ENCODE measurements at regions not wholly inside any gene's neighbourhood (a gene's known extent, or its start where the extent isn't known, plus 50 kb on each side); places are given as distances from the start of the nearest gene placed in this dataset.

GRCh38 chr10:123514996-123515395 is 151.2 kb upstream of the GPR26 start:
- POLR2A ChIA-PET = no interaction called here
- ATAC-seq (no peak), FAIRE-seq (no peak), DNase-seq (ENCODE audit: low spot score) (no peak)
- Histone ChIP-seq H4K20me1 (ENCODE audit: insufficient read depth, low read length) (no peaks in the 10 kb centered on the region), H3K27ac (ENCODE audit: extremely low read length, insufficient read depth, low read length) (no peak overlapping the region), H3K9ac (ENCODE audit: insufficient read depth, low read depth, low read length) (no peak overlapping the region), H3K4me2 (ENCODE audit: low read depth, low read length) (no peak overlapping the region), H2AFZ (ENCODE audit: low read length) (no peak overlapping the region), H3K9me3 (ENCODE audit: low read length) (no peaks in the 10 kb centered on the region), H3K27me3 (ENCODE audit: control insufficient read depth in 1 of 2, insufficient read depth in 2 of 2, low read length in 2 of 2) (peaks cover 0 to 5% of the 10 kb centered on the region in 2 experiments; a peak in 3 of 5 replicates), H3K79me2 (ENCODE audit: insufficient read depth, low read length) (no peaks in the 10 kb centered on the region), H3K36me3 (replicated peaks in 1 of 2; ENCODE audit: control insufficient read depth in 1 of 2, insufficient read depth in 2 of 2, low read length in 2 of 2) (no peaks in the 10 kb centered on the region), H3K4me3 (replicated peaks in 1 of 3; ENCODE audit: insufficient read depth in 1 of 3, low read depth in 2 of 3, low read length in 3 of 3) (no peak overlapping the region), H3K4me1 (ENCODE audit: insufficient read depth, low read length) (no peaks in the 10 kb centered on the region)
- CTCF ChIA-PET (ENCODE audit: low intra/inter-chr PET ratio, low total read pairs) = no interaction called here
- BruUV-seq (replicated peaks) = no TSS peak
- TF ChIP-seq PTBP1 (IDR thresholded peaks at IDR 0.05; ENCODE audit: low read depth, low read length, poor library complexity, severe bottlenecking) = no peak
- no peak for TF ChIP-seq TEF (CRISPR knock-in tag; IDR thresholded peaks at IDR 0.05)
- no peak for TF ChIP-seq ZNF281 (CRISPR knock-in tag; IDR thresholded peaks at IDR 0.05; ENCODE audit: borderline replicate concordance)
- TF ChIP-seq, protein P1, sequence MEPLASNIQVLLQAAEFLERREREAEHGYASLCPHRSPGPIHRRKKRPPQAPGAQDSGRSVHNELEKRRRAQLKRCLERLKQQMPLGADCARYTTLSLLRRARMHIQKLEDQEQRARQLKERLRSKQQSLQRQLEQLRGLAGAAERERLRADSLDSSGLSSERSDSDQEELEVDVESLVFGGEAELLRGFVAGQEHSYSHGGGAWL (CRISPR knock-in tag; IDR thresholded peaks at IDR 0.05) = no peak
- TF ChIP-seq ZNF598 (CRISPR knock-in tag; IDR thresholded peaks at IDR 0.05; ENCODE audit: borderline replicate concordance) = no peak
- no peak for TF ChIP-seq ZNF775 (CRISPR knock-in tag; IDR thresholded peaks at IDR 0.05; ENCODE audit: borderline replicate concordance)
- no peak for TF ChIP-seq EZH2 (conservative IDR thresholded peaks at IDR 0.05; ENCODE audit: low read depth, low read length)
- no peak for TF ChIP-seq THAP11 (CRISPR knock-in tag; IDR thresholded peaks at IDR 0.05)
- TF ChIP-seq ZNF263 (CRISPR knock-in tag; IDR thresholded peaks at IDR 0.05) = no peak
- TF ChIP-seq ZNF382 (CRISPR knock-in tag; IDR thresholded peaks at IDR 0.05; ENCODE audit: borderline replicate concordance) = no peak
- no peak for TF ChIP-seq TGIF2 (CRISPR knock-in tag; IDR thresholded peaks at IDR 0.05)
- TF ChIP-seq, protein P2, sequence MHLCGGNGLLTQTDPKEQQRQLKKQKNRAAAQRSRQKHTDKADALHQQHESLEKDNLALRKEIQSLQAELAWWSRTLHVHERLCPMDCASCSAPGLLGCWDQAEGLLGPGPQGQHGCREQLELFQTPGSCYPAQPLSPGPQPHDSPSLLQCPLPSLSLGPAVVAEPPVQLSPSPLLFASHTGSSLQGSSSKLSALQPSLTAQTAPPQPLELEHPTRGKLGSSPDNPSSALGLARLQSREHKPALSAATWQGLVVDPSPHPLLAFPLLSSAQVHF (CRISPR knock-in tag; IDR thresholded peaks at IDR 0.05) = no peak
- no peak for TF ChIP-seq ZNF570 (CRISPR knock-in tag; IDR thresholded peaks at IDR 0.05; ENCODE audit: borderline replicate concordance)
- no peak for TF ChIP-seq HOXA3 (CRISPR knock-in tag; IDR thresholded peaks at IDR 0.05)
- TF ChIP-seq ZNF607 (CRISPR knock-in tag; IDR thresholded peaks at IDR 0.05; ENCODE audit: borderline replicate concordance) = no peak
- no peak for TF ChIP-seq GMEB2 (CRISPR knock-in tag; IDR thresholded peaks at IDR 0.05; ENCODE audit: low read depth)
- in situ Hi-C loops (cut with HindIII; ENCODE audit: extremely low pct_ligation_motif_present, low pct_unique_long_range_greater_than_20kb) = no loop called here
- intact Hi-C loops (cut with micrococcal nuclease; ENCODE audit: unreplicated experiment) = no loop called here
- 56% methylated on average over 3 of the region's 8 CpGs for WGBS (ENCODE audit: low lambda C conversion rate)

Data from HepG2 (cell line).